Stimulated activated naive CD8-positive, alpha-beta T cell treated with anti-CD3 and anti-CD28 coated beads, Interleukin-15, Interleukin-2, amounts not matched to agents 100 U/mL and 50 U/mL, for 24 hours (primary cell): ENCODE measurements at regions not wholly inside any gene's neighbourhood (a gene's known extent, or its start where the extent isn't known, plus 50 kb on each side); places are given as distances from the start of the nearest gene placed in this dataset.
A peak's percentile ranks its signal among the peaks of the same experiment; 100 is the strongest.

Experiments
- ATAC-seq: fragments of 150-1000 bp; cut with Tn5 transposase; one replicate; pipeline ENCODE4 v1.10.0; 2021
- DNase-seq: peaks from one replicate; pipeline ENCODE4 v3.0.0; 2021

- no peak for ATAC-seq
- DNase-seq, result no peak
Measured at GRCh38 chr12:92032101-92032500, 113.5 kb downstream of the BTG1 start.

GRCh38 chr12:92030618-92031017, 115.0 kb downstream of the BTG1 start:
- DNase-seq, result peak; percentile 42

GRCh38 chr12:92029902-92030586, 115.6 kb downstream of the BTG1 start:
- no peak for ATAC-seq
- no peak for DNase-seq

More at GRCh38 chr12:92030618-92031017, 115.0 kb downstream of the BTG1 start:
- ATAC-seq, result peak; percentile 82

GRCh38 chr12:92029136-92029535, 116.5 kb downstream of the BTG1 start:
- no peak for DNase-seq
- ATAC-seq, result no peak

GRCh38 chr12:92028441-92028709, 117.3 kb downstream of the BTG1 start:
- DNase-seq (no peak), ATAC-seq (no peak)

- DNase-seq (no peak), ATAC-seq (no peak)
Measured at GRCh38 chr12:92027701-92028440, 117.8 kb downstream of the BTG1 start.

- DNase-seq, result no peak
Measured at GRCh38 chr12:92027243-92027642, 118.4 kb downstream of the BTG1 start.

GRCh38 chr12:92025462-92026207, 120.0 kb downstream of the BTG1 start:
- no peak for ATAC-seq

More at GRCh38 chr12:92027243-92027642, 118.4 kb downstream of the BTG1 start:
- no peak for ATAC-seq

GRCh38 chr12:92022093-92022492, 123.6 kb downstream of the BTG1 start:
- ATAC-seq, result no peak
- DNase-seq, result no peak

More at GRCh38 chr12:92025462-92026207, 120.0 kb downstream of the BTG1 start:
- no peak for DNase-seq

- no peak for ATAC-seq
Measured at GRCh38 chr12:92021666-92022035, 124.0 kb downstream of the BTG1 start.

GRCh38 chr12:92020983-92021665, 124.5 kb downstream of the BTG1 start:
- DNase-seq, result no peak
- ATAC-seq, result no peak

More at GRCh38 chr12:92021666-92022035, 124.0 kb downstream of the BTG1 start:
- no peak for DNase-seq

GRCh38 chr12:92019491-92020277, 126.0 kb downstream of the BTG1 start:
- no peak for DNase-seq
- no peak for ATAC-seq

- ATAC-seq (no peak), DNase-seq (no peak)
Measured at GRCh38 chr12:92012691-92013090, 133.0 kb downstream of the BTG1 start.

GRCh38 chr12:92010853-92011701, 134.6 kb downstream of the BTG1 start:
- no peak for ATAC-seq
- no peak for DNase-seq

- DNase-seq, result no peak
- ATAC-seq, result no peak
Measured at GRCh38 chr12:92010368-92010767, 135.3 kb downstream of the BTG1 start.

- ATAC-seq, result no peak
- no peak for DNase-seq
Measured at GRCh38 chr12:92008345-92008744, 137.3 kb downstream of the BTG1 start.

GRCh38 chr12:92007787-92008186, 137.9 kb downstream of the BTG1 start:
- DNase-seq (no peak), ATAC-seq (no peak)

- ATAC-seq, result no peak
- DNase-seq, result no peak
Measured at GRCh38 chr12:92003701-92004100, 141.9 kb downstream of the BTG1 start.

GRCh38 chr12:92002673-92003382, 142.8 kb downstream of the BTG1 start:
- ATAC-seq, result no peak
- no peak for DNase-seq

GRCh38 chr12:92002195-92002649, 143.4 kb downstream of the BTG1 start:
- peak; percentile 49 for ATAC-seq
- DNase-seq, result no peak
